ENCODE measurements at regions not wholly inside any gene's neighbourhood (a gene's known extent, or its start where the extent isn't known, plus 50 kb on each side); places are given as distances from the start of the nearest gene placed in this dataset.

- DNase-seq: no peak
These were observed 1237.1 kb downstream of the FAM181B start for GRCh38 chr11:81496601-81497000.

DNA sequence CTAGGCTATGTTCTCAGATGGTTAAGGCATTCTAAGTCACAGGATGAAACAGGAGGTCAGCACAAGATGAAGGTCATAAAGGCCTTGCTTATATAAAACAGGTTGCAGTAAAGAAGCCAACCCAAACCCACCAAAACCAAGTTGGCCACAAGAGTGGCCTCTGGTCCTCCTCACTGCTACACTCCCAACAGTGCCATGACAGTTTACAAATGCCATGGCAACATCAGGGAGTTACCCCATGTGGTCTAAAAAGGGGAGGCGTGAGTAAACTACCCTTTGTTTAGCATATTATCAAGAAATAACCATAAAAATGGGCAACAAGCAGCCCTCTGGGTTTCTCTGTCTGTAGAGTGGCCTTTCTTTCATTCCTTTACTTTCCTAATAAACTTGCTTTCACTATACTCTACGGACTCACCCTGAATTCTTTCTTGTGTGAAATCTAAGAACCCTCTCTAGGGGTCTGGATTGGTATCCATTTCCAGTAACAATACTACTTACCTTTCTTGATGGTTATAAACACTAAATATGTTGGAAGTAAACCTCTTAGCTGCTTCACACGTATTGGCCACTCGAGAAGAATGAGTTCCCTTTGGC lies 1237.9 kb downstream of the FAM181B start:
- DNase-seq: no peak

- DNase-seq: no peak
These were observed 1239.2 kb downstream of the FAM181B start for GRCh38 chr11:81494431-81494830.

- DNase-seq: no peak
These were observed 1240.7 kb downstream of the FAM181B start for GRCh38 chr11:81492923-81493445.

GRCh38 chr11:81487109-81487508 lies 1246.6 kb downstream of the FAM181B start:
- no peak for DNase-seq

DNA sequence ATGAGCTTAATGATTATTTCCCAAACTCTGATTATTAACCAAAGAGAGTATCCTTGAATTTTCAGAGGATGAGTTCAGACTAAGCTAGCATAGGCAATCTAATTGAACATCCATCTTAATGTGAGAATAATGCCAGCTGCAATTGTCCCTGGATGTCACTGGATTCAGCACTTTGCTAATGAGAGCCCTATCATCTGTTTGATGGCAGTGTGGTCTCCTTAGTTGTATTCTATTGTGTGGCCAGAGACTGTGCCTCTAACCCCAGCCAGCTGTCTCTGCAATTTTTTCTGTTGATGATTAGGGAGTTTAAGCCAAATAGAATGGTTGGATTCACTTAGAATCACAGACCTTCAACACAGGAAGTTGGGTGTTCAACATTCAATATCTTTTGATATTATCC lies 1249.5 kb downstream of the FAM181B start:
- DNase-seq: no peak

DNA sequence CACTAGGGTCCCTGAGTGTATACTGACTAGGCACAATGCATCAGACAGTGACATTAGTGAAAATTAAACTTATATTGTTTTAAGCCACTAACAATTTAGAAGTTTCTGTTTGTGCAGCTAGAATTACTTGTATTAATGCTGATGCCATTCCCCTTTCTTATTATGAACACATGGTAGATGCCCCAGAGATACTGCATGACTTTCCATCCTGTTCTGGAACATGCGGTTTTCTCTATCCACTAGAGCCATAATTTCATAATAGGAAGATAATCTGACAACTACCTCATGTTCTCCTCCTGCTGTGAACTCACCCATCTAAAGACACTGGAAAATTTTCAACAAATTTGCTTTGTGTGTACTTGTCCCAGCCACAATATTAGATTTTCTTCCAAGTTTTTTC lies 1256.4 kb downstream of the FAM181B start:
- DNase-seq: no peak

GRCh38 chr11:81476345-81476744 lies 1257.3 kb downstream of the FAM181B start:
- DNase-seq: no peak

DNA sequence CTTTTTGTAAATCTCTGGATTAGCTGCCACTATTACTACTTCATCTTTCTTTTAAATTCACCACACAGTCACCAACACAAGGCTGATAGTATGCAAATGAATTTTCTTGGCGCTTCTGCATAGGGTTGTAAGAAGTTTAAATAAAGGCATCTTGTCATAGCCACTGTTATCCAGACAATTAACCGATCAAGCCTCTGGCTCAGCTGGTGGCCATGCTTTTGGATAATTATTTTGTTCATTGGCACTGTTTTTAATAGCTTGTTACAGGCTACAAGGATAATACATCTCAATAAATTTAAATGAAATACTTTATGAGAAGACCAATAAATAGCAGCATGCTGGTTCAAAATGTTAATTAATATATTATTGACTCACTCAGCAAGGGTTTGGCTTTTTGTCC lies 1261.0 kb downstream of the FAM181B start:
- no peak for DNase-seq

DNA sequence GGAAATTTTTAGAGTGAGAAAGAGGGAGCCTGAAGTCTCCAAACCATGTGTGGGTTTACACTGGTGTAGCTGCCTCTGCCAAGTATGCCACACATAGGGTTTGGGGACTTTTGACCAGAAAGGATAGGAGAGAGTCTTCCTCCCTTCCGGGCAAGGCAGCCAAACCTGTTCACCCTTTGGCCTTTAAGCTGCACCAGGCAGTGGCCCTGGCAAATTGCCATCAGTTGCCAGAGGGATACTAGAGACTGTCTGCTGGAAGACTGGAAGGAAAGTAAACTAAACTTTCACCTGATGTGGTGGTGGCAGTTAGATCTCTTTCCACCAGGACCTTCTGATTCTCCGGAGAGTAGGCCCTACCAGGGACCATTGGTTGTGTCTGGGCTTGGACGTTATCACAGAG lies 1263.2 kb downstream of the FAM181B start:
- DNase-seq: no peak

GRCh38 chr11:81459766-81460306 lies 1273.8 kb downstream of the FAM181B start:
- no peak for DNase-seq

DNA sequence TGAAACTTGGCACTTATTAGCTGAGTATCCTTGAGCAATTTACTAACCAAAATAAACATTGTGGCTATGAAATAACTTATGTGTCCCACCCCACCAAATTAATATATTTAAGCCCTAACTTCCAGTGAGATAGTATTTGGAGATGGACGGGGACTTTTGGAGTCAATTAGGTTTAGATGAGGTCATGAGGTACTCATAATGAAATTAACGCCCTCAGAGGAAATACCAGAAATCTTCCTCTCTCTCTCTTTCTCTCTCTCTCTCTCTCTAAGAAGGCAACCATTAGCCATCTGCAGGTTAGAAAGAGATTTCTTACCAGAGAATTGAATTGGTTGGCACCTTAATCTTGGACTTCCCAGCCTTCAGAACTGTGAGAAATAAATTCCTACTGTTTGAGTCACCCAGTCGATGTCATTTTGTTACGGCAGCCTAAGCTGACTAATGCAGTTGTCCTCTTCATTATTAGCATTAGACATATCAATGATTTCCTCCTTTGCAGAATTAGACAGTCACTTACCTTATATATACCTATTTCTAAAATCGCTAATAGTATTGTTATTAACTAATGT lies 1284.0 kb downstream of the FAM181B start:
- DNase-seq: no peak

GRCh38 chr11:81444297-81444696 lies 1289.4 kb downstream of the FAM181B start:
- no peak for DNase-seq

DNA sequence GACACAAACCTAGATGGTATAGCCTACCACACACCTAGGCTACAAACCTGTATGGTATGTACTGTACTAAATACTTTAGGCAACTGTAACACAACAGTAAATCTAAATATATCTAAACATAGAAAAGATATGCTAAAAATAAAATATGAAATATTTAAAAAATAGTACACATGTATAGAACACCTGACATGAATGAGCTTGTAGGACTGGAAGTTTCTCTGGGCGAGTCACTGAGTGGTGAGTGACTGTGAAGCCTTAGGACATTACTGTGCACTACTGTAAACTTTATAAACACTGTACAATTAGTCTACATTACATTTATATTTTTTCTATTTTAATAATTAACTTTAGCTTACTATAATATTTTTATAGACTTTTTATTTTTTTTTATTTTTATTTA lies 1301.3 kb downstream of the FAM181B start:
- no peak for DNase-seq

- DNase-seq: no peak
These were observed 1308.8 kb downstream of the FAM181B start for GRCh38 chr11:81424822-81425221.

GRCh38 chr11:81422402-81422801 lies 1311.3 kb downstream of the FAM181B start:
- DNase-seq: no peak

DNA sequence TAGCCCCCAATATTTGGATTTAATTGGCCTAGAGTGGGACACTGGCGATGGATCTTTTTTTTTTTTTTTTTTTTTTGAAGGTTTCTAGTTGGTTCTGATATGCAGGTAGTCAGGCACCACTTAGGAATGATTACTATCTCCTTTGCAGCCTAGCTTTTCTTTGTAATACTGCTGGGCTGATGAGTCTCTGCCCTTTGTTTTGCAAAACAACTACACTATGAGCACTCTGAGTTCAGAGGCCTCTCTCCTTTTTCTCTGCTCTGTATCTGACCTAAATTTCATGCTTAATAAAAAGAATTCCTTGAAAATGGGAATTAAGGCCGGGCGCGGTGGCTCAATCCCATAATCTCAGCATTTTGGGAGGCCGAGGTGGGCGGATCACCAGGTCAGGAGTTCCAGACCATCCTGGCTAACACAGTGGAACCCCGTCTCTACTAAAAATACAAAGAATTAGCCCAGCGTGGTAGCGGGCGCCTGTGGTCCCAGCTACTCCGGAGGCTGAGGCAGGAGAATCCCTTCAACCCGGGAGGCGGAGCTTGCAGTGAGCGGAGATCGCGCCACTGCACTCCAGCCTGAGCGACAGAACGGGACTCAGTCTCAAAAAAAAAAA lies 1312.3 kb downstream of the FAM181B start:
- DNase-seq: no peak

GRCh38 chr11:81420668-81421250 lies 1312.9 kb downstream of the FAM181B start:
- DNase-seq: no peak

DNA sequence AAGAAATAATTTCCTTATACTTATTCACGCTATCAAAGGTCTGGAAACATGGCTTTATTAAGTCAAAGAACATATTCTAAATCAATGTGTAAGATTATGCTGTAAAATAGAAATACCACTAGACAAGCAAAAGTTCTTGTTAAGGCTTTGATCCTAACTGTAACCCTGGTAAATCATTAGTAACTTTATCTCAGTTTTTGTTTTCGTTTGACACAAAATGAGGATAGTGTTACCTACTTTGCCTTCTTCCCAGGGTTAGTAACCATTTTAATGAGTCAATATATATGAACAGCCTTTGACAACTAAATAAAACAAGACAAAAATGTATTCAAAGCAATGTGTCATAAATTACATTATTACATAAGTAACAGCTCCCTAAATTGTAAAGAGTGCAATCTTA lies 1336.3 kb downstream of the FAM181B start:
- no peak for DNase-seq

DNA sequence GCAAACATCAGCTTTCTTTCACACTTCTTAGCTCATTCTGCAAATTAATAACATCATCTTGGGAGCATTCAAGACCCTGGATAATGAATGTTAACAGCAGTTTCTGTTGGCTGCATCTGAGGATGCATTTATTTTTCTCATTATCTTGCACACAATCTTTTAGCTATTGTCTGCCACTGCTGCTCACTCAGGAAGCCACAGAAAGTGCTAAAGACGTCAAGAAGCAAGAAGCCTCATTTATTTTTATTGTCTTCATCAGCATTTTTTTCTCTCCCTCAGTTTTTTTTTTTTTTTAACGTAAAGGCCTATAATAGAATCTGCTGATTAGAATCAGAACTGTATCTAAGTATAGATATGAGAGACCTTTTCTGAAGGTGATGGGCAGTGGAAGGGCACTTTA lies 1339.4 kb downstream of the FAM181B start:
- DNase-seq: no peak

- no peak for DNase-seq
These were observed 1345.3 kb downstream of the FAM181B start for GRCh38 chr11:81388326-81388725.

DNA sequence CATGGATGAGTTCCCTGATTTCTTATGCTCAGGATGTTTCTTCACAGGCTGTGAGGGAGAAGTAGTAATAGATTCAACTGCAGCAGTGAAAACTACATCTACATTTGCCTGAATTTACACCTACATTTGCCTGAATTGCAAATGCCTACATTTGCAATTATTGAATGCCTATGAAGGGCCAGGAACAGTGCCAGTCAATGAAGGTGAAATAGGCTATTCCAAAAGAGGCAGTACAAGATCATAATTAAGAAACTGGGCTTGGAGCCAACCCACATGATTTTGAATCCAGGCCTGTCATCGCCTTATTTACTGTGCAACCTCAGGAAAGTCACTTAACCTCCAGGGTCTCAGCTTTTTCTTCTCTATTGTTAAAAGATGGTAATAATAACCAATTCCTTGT lies 1353.3 kb downstream of the FAM181B start:
- no peak for DNase-seq

- no peak for DNase-seq
These were observed 1356.2 kb downstream of the FAM181B start for GRCh38 chr11:81377418-81377817.

GRCh38 chr11:81373986-81374385 lies 1359.7 kb downstream of the FAM181B start:
- DNase-seq: no peak
